LNCAP (cell line): ENCODE measurements at regions not wholly inside any gene's neighbourhood (a gene's known extent, or its start where the extent isn't known, plus 50 kb on each side); places are given as distances from the start of the nearest gene placed in this dataset.

Source experiments
- CTCF ChIP-seq: fragments of 450-650 bp; IDR thresholded peaks from 2 replicates; pipeline ENCODE4 v1.5.1; 2017; ENCODE audit warnings: mild to moderate bottlenecking

DNA sequence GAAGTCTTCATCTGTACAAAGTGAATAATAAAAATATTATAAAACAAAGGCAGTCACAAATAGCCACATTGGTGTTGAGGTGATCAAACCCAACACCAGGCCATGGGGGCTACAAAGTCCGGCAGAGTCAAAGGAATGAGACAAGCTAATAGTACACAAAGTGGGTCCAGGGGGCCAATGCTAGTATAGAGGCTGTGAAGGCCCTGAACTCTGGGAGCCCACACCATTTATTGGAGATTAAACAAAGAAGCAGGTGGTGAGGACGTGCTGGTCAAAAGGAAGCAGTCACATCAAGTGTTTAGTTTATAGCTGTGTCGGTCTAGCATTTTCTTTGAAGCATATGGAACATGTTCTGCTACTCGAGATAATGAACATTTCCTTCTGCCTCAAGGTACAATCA, 58.6 kb upstream of the CCT8L2 start:
- no peak for TF ChIP-seq CTCF
